ENCODE measurements at regions not wholly inside any gene's neighbourhood (a gene's known extent, or its start where the extent isn't known, plus 50 kb on each side); places are given as distances from the start of the nearest gene placed in this dataset.

DNA sequence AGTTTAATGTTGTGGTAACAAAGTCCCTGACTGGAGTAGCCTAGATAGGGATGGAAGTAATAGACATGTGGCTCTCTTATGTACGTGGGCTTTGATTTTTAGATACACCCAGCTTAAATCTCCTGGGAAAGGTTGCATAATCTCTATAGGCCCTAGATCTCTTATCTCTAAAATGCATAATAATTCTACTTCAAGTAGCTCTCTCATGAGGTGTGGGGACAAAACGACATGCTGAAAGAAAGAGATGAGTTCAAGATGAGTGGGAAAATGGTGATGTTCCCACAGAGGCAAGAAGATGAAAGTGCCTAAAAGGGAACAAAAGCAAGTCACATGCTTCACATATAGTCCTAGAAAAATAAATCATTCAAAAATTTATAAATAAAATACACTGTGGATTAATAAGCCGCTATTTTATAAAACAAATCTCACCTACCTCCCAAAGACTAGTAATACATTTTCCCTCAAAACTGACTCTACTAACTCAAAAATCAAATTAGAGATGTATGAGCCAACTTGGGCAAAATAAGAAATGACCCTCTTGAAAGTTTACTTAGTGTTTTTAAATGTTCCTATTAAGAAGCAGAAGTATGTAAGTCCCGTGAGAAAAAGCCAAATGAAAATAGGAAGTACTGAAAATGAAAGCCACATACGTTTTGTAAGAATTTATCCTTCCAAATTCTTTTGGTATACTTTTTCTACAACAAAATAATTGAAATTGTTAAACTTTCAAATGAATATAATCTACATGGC is 148.2 kb upstream of the ITGA4 start:
- H3K4me1 ChIP-seq, result no peaks in the 10 kb centered on the region
- 40% methylated on average over 5 of the region's 5 CpGs for WGBS (ENCODE audit: insufficient coverage, low coverage, low lambda C conversion rate, missing lambda C conversion rate)
- H3K4me3 ChIP-seq, result no peak overlapping the region
- H3K36me3 ChIP-seq, result no peaks in the 10 kb centered on the region
- no peaks in the 10 kb centered on the region for H3K27me3 ChIP-seq
- DNase-seq, result no peak
- peak overlapping the region in 1 of 3 donors; percentile 30 for H3K27ac ChIP-seq
- no peak for ATAC-seq
- intact Hi-C loops (cut with DNase I), result no loop called here
- TF ChIP-seq CTCF (IDR thresholded peaks at IDR 0.05) (no peak), POLR2A (IDR thresholded peaks at IDR 0.05) (no peak)
- no peaks in the 10 kb centered on the region for H3K9me3 ChIP-seq

DNA sequence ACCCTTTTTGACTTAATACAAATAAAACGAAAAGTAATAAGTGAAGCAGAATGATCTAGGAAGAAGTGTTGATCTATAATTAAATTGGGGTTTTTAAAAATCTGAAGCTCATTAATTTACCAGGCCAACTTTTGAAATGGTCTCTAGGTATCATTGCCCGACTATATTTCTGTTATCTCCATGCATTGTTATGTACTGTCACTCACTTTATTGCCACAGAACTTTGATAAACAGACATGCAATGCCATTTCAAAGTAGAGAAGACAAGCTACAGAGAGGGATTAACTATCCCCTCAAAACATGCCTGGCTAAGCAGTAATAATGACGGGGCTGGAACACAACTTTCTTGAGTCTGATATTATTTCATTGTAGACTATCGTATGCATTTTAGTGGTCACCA is 147.6 kb upstream of the ITGA4 start:
- H3K9me3 ChIP-seq, result no peaks in the 10 kb centered on the region
- H3K27ac ChIP-seq, result peak overlapping the region in 1 of 3 donors; percentile 14
- TF ChIP-seq POLR2A (IDR thresholded peaks at IDR 0.05) (no peak), CTCF (IDR thresholded peaks at IDR 0.05) (no peak)
- DNase-seq (no peak), ATAC-seq (no peak)
- WGBS (ENCODE audit: insufficient coverage, low coverage, low lambda C conversion rate, missing lambda C conversion rate), result 43% methylated on average over 4 of the region's 4 CpGs
- no peak overlapping the region for H3K4me3 ChIP-seq
- H3K36me3 ChIP-seq, result no peaks in the 10 kb centered on the region
- no peaks in the 10 kb centered on the region for H3K4me1 ChIP-seq
- no peaks in the 10 kb centered on the region for H3K27me3 ChIP-seq
- intact Hi-C loops (cut with DNase I), result no loop called here

DNA sequence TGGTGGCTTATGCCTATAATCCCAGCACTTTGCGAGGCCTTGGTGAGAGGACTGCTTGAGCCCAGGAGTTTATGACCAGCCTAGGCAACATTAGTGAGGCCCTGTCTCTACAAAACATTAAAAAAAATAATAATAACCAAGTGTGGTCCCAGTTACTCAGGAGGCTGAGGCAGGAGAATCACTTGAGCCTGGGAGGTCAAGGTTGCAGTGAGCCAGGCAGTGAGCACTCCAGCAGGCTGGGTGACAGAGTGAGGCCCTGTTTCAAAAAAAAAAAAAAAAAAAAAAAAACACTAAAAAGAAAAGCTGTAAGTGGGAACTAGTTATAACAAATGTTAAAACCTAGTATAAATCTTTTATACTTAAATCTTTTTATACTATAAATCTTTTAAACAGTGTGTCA is 146.2 kb upstream of the ITGA4 start:
- ATAC-seq, result no peak
- Histone ChIP-seq H3K27me3 (no peaks in the 10 kb centered on the region), H3K27ac (no peak overlapping the region), H3K4me3 (no peak overlapping the region), H3K36me3 (no peaks in the 10 kb centered on the region), H3K9me3 (no peaks in the 10 kb centered on the region), H3K4me1 (no peaks in the 10 kb centered on the region)
- no peak for DNase-seq
- WGBS (ENCODE audit: insufficient coverage, low coverage, low lambda C conversion rate, missing lambda C conversion rate), result 71% methylated on average over 1 of the region's 1 CpG
- intact Hi-C loops (cut with DNase I), result no loop called here
- no peak for TF ChIP-seq CTCF (IDR thresholded peaks at IDR 0.05)
- TF ChIP-seq POLR2A (IDR thresholded peaks at IDR 0.05), result no peak

- Histone ChIP-seq H3K4me1 (no peaks in the 10 kb centered on the region), H3K27ac (no peak overlapping the region), H3K9me3 (no peaks in the 10 kb centered on the region), H3K36me3 (no peaks in the 10 kb centered on the region), H3K27me3 (no peaks in the 10 kb centered on the region), H3K4me3 (no peak overlapping the region)
- DNase-seq (no peak), ATAC-seq (peak in 2 of 4 donors; percentile 41 to 52)
- TF ChIP-seq CTCF (IDR thresholded peaks at IDR 0.05) (no peak), POLR2A (IDR thresholded peaks at IDR 0.05) (no peak)
- intact Hi-C loops (cut with DNase I), result no loop called here
- 53% methylated on average over 4 of the region's 4 CpGs for WGBS (ENCODE audit: insufficient coverage, low coverage, low lambda C conversion rate, missing lambda C conversion rate)
Observed at GRCh38 chr2:181311837-181312236, 145.3 kb upstream of the ITGA4 start.
